GM12878 (cell line): ENCODE measurements at regions not wholly inside any gene's neighbourhood (a gene's known extent, or its start where the extent isn't known, plus 50 kb on each side); places are given as distances from the start of the nearest gene placed in this dataset.

Experiments
- BRCA1 ChIP-seq: IDR thresholded peaks from 2 replicates; pipeline ENCODE4 v1.6.1; 2011; ENCODE audit warnings: low read depth, low read length, improper control_type of control experiment
- CEBPB ChIP-seq, 2 experiments: fragments of 150-350 bp in 1 of 2; IDR thresholded peaks; 2 replicates each; pipeline ENCODE4 v1.6.1; 2012 to 2014; ENCODE audit warnings: low read depth in 2 of 2, low read length in 2 of 2, borderline replicate concordance in 1 of 2, inconsistent platforms in 1 of 2
- CHD2 ChIP-seq: IDR thresholded peaks from 2 replicates; pipeline ENCODE4 v1.6.1; 2011; ENCODE audit warnings: low read depth, low read length, improper control_type of control experiment, borderline replicate concordance
- CTCF ChIP-seq, 3 experiments: IDR thresholded peaks in 2 of 3; conservative IDR thresholded peaks in 1 of 3; 2 replicates each; pipeline ENCODE4 v1.5.1; 2011; ENCODE audit warnings: low read depth in 3 of 3, low read length in 3 of 3, mild to moderate bottlenecking in 3 of 3, control low read depth in 2 of 3, moderate library complexity in 2 of 3, inconsistent platforms in 1 of 3, mixed read lengths in 1 of 3; ENCODE audit not compliant: control insufficient read depth in 2 of 3, insufficient read depth in 1 of 3; ENCODE audit errors: extremely low read depth in 1 of 3
- GABPA ChIP-seq: IDR thresholded peaks from 2 replicates; pipeline ENCODE4 v1.6.1; 2014; ENCODE audit warnings: antibody characterized with exemption, low read depth, mild to moderate bottlenecking, inconsistent platforms
- HCFC1 ChIP-seq: fragments of 150-350 bp; IDR thresholded peaks from 2 replicates; pipeline ENCODE4 v1.6.1; 2014; ENCODE audit warnings: low read length
- IRF3 ChIP-seq: fragments of 450-650 bp; IDR thresholded peaks from 2 replicates; pipeline ENCODE4 v1.6.1; 2014; ENCODE audit warnings: mild to moderate bottlenecking
- REST ChIP-seq: IDR thresholded peaks from 2 replicates; pipeline ENCODE4 v1.6.1; 2012; ENCODE audit warnings: mild to moderate bottlenecking, low read depth, low read length

- no peak for TF ChIP-seq BRCA1
- no peak for TF ChIP-seq HCFC1
- TF ChIP-seq REST: no peak
- no peak for TF ChIP-seq GABPA
- TF ChIP-seq CTCF (IDR thresholded peaks at IDR 0.05 in 2 of 3, conservative IDR thresholded peaks at IDR 0.05 in 1 of 3; ENCODE audit: control insufficient read depth in 2 of 3, extremely low read depth in 1 of 3, insufficient read depth in 1 of 3, low read depth in 3 of 3, low read length in 3 of 3): no peak
- no peak for TF ChIP-seq CHD2
- TF ChIP-seq IRF3: no peak
- no peak for TF ChIP-seq CEBPB (IDR thresholded peaks at IDR 0.05; ENCODE audit: borderline replicate concordance in 1 of 2, low read depth in 2 of 2, low read length in 2 of 2)
Observed at GRCh38 chr1:22375601-22376000, 76.0 kb upstream of the ZBTB40 start.
